ENCODE measurements at regions not wholly inside any gene's neighbourhood (a gene's known extent, or its start where the extent isn't known, plus 50 kb on each side); places are given as distances from the start of the nearest gene placed in this dataset.

DNA sequence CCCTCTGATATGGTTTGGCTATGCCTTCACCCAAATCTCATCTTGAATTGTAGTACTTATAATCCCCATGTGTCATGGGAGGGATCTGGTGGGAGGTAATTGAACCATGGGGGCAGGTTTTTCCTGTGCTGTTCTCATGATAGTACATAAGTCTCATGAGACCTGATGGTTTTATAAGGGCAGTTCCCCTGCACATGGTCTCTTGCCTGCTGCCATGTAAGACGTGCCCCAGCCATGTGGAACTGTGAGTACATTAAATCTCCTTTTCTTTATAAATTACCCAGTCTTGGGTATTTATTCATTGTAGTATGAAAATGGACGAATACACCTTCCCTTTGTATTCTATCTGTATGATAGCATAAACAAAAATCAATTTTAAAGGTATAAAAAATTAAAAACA lies 333.4 kb upstream of the FBXO33 start:
- no peak for DNase-seq (ENCODE audit: low spot score)
- TF ChIP-seq, protein P1, sequence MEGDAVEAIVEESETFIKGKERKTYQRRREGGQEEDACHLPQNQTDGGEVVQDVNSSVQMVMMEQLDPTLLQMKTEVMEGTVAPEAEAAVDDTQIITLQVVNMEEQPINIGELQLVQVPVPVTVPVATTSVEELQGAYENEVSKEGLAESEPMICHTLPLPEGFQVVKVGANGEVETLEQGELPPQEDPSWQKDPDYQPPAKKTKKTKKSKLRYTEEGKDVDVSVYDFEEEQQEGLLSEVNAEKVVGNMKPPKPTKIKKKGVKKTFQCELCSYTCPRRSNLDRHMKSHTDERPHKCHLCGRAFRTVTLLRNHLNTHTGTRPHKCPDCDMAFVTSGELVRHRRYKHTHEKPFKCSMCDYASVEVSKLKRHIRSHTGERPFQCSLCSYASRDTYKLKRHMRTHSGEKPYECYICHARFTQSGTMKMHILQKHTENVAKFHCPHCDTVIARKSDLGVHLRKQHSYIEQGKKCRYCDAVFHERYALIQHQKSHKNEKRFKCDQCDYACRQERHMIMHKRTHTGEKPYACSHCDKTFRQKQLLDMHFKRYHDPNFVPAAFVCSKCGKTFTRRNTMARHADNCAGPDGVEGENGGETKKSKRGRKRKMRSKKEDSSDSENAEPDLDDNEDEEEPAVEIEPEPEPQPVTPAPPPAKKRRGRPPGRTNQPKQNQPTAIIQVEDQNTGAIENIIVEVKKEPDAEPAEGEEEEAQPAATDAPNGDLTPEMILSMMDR (IDR thresholded peaks at IDR 0.05; ENCODE audit: borderline replicate concordance, control extremely low read depth, extremely low read depth, insufficient read depth, missing control alignments) = no peak

DNA sequence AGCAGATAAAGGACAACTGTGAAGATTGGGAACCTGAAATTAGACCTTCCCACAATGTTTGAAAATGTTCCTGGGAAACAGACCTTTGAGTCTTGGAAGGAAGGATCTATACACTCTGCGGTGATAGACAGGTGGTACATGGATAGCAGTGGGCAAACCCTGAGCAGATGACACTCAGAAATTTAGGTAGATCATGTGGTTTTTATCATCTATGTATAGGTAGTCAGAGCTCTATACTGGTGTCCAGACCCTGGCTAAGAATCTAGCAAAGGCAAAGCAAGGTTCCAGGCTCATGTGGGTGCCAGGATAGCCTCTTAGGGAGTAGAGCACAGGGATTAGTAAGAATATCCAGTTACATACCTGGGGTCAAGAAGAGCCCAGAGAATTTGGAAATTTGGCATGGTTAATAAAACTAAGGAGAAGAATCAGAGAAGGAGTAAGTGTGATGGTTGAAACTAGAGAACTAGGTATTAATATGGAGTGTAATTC lies 331.2 kb upstream of the FBXO33 start:
- in situ Hi-C loops (cut with MboI; ENCODE audit: low sequenced_read_pairs, unreplicated experiment) = no loop called here
- TF ChIP-seq, protein P1 (IDR thresholded peaks at IDR 0.05; ENCODE audit: borderline replicate concordance, control extremely low read depth, extremely low read depth, insufficient read depth, missing control alignments) = no peak
- DNase-seq (ENCODE audit: low spot score) = no peak

More for the DNA sequence above, 333.4 kb upstream of the FBXO33 start:
- in situ Hi-C loops (cut with MboI; ENCODE audit: low sequenced_read_pairs, unreplicated experiment) = no loop called here

DNA sequence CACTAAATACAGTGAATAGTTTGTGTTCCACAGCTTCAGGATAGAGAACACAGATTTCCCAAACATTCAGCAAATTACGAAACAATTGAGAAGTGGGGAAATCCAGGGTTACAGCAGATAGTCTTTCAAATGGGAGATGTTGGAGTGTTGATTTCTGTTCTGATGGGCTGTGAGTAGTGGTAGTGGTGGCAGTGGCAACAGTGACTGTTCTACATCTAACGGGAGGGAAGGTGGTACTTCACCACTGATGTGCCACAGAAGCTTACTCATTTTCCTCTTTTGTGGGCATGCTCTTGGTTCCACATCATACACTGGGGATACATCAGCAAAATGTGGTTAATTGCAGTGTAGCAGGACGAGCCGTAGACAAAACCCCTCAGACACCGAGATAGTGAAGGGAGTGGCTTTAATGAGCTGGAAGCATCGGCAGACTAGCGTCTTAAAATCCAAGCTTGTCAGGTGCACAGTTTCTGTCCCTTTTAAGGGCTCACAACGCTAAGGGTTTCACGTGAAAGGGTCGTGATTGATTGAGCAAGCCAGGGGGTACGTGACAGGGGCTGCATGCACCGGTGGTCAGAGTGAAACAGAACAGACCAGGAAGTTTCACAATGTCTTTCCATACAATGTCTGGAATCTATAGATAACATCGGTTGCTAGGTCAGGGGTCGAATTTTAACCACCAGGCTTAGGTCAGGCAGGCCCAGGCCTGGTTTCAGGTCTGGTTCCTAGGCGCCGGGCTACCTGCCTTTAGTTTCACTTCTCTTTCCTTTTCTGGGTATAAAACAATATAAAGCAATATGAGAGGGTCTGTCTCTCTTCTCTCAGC lies 330.6 kb upstream of the FBXO33 start:
- TF ChIP-seq, protein P1 (IDR thresholded peaks at IDR 0.05; ENCODE audit: borderline replicate concordance, control extremely low read depth, extremely low read depth, insufficient read depth, missing control alignments) = no peak
- no peak for DNase-seq (ENCODE audit: low spot score)
- in situ Hi-C loops (cut with MboI; ENCODE audit: low sequenced_read_pairs, unreplicated experiment) = no loop called here

DNA sequence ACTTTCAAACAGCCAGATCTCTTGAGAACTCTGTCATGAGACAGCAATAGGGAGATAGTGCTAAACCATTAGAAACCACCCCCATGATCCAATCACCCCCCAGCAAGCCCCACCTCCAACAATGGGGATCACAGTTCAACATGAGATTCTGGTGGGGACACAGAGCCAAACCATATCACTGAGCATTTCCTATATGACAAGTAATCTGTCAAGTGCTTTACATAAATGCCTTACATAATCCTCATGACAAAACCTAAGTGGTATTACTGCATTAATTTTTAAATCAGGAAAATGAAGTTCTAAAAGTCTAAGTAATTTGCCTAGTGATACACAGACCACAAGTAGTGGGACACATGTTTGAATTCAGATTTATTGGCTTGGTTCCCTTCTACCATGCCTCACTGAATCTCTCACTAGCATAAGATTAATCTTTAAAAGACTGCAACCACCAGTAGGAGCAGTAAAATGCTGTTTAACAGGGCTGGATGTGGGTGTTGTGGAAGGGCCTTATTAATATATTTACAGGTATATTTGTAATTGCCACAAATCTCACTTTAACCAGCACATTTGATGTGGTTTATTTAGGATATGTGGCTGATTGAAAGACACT lies 323.1 kb upstream of the FBXO33 start:
- TF ChIP-seq, protein P1 (IDR thresholded peaks at IDR 0.05; ENCODE audit: borderline replicate concordance, control extremely low read depth, extremely low read depth, insufficient read depth, missing control alignments) = no peak
- no peak for DNase-seq (ENCODE audit: low spot score)
- in situ Hi-C loops (cut with MboI; ENCODE audit: low sequenced_read_pairs, unreplicated experiment) = no loop called here

DNA sequence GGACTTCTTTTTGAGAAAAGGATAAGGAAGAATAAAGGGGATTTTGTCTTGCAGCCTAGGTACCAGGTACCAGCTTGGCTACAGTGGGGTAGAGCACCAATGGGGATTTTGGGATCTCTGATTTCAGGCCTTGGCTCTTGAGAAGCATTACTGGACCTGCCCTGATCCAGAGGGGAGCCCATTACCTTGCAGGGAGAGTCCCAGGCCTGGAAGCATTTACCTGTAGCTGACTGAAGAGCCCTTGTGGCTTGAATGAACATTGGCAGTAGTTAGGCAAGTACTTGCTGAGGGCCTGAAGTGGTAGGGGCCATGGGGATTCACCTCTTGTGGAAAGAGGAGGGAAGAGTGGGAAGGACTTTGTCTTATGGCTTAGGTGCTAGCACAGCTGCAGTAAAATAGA lies 308.2 kb upstream of the FBXO33 start:
- in situ Hi-C loops (cut with MboI; ENCODE audit: low sequenced_read_pairs, unreplicated experiment) = no loop called here
- no peak for DNase-seq (ENCODE audit: low spot score)
- TF ChIP-seq, protein P1 (IDR thresholded peaks at IDR 0.05; ENCODE audit: borderline replicate concordance, control extremely low read depth, extremely low read depth, insufficient read depth, missing control alignments) = no peak

DNA sequence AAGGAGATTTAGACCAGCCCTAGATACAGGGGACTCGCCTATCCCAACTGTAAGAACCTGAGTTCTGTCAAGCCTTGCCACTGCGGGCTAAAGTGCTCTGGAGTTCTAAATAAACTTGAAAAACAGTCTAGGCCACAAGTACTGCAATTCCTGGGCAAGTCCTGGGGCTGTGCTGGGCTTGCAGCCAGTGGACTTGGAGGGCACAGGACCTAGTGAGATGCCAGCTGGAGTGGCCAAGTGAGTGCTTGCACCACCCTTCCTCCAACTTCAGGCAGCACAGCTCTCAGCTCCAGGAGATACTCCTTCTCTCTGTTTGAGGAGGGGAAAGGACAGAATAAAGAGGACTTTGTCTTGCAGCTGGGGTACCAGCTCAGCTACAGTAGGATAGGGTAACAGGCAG lies 307.6 kb upstream of the FBXO33 start:
- TF ChIP-seq, protein P1 (IDR thresholded peaks at IDR 0.05; ENCODE audit: borderline replicate concordance, control extremely low read depth, extremely low read depth, insufficient read depth, missing control alignments) = no peak
- DNase-seq (ENCODE audit: low spot score) = no peak
- in situ Hi-C loops (cut with MboI; ENCODE audit: low sequenced_read_pairs, unreplicated experiment) = no loop called here

Data from GM13976 (cell line).